Lower leg skin (tissue), 4 donors: ENCODE measurements at regions not wholly inside any gene's neighbourhood (a gene's known extent, or its start where the extent isn't known, plus 50 kb on each side); places are given as distances from the start of the nearest gene placed in this dataset.

Experiments
- DNase-seq, 2 donors: peaks; one replicate each; pipeline ENCODE4 v3.0.0-alpha.2; 2019; ENCODE audit warnings: low spot score in 2 of 2
- H3K4me3 ChIP-seq: fragments of 200-600 bp; sonication (generic); 2 replicates; pipeline ENCODE4 v1.5.1; 2017; ENCODE audit warnings: mild to moderate bottlenecking, low read depth; ENCODE audit not compliant: poor library complexity, severe bottlenecking
- CTCF ChIP-seq, 3 donors: fragments of 450-650 bp; IDR thresholded peaks; one replicate each; pipeline ENCODE4 v1.5.1; 2016; ENCODE audit warnings: antibody characterized with exemption in 3 of 3, mild to moderate bottlenecking in 3 of 3, moderate library complexity in 2 of 3
- POLR2A ChIP-seq, 2 donors: fragments of 450-650 bp; IDR thresholded peaks; one replicate each; pipeline ENCODE4 v1.6.1; 2016 to 2017; ENCODE audit warnings: antibody characterized with exemption in 2 of 2, mild to moderate bottlenecking in 1 of 2, moderate library complexity in 1 of 2
- WGBS, 2 donors: methylation state at CpG; one replicate each; pipeline ENCODE4 v1.1.5; 2018; 5-methylcytosine and 5-hydroxymethylcytosine counted together
- intact Hi-C: fragments of 100-400 bp; cut with DNase I; formaldehyde crosslinking; loops from one replicate; pipeline ENCODE4 v1.15.0; 2023; ENCODE audit warnings: low total_unique reads

GRCh38 chr7:69232445-69233376 lies 365.6 kb upstream of the AUTS2 start:
- intact Hi-C loops, result no loop called here
- H3K4me3 ChIP-seq, result no peak overlapping the region
- peak in 1 of 2 donors; percentile 36 for DNase-seq
- WGBS, 2 donors, result 41 to 49% methylated on average over 21 of the region's 21 CpGs
- TF ChIP-seq CTCF (IDR thresholded peaks at IDR 0.05) (no peak), POLR2A (IDR thresholded peaks at IDR 0.05) (no peak)

- no peak for TF ChIP-seq POLR2A (IDR thresholded peaks at IDR 0.05)
- TF ChIP-seq CTCF (IDR thresholded peaks at IDR 0.05), result no peak
- 63 to 69% methylated on average over 8 of the region's 8 CpGs for WGBS, 2 donors
- intact Hi-C loops, result no loop called here
- no peak overlapping the region for H3K4me3 ChIP-seq
- no peak for DNase-seq
Observed at GRCh38 chr7:69237541-69237940, 360.7 kb upstream of the AUTS2 start.

- intact Hi-C loops, result no loop called here
- no peak for DNase-seq
- WGBS, 2 donors, result 63 to 77% methylated on average over 1 of the region's 1 CpG
- TF ChIP-seq CTCF (IDR thresholded peaks at IDR 0.05) (no peak), POLR2A (IDR thresholded peaks at IDR 0.05) (no peak)
- no peak overlapping the region for H3K4me3 ChIP-seq
Observed at GRCh38 chr7:69243016-69243415, 355.3 kb upstream of the AUTS2 start.

GRCh38 chr7:69244701-69245100 lies 353.6 kb upstream of the AUTS2 start:
- intact Hi-C loops, result no loop called here
- TF ChIP-seq CTCF (IDR thresholded peaks at IDR 0.05), result no peak
- TF ChIP-seq POLR2A (IDR thresholded peaks at IDR 0.05), result no peak
- no peak overlapping the region for H3K4me3 ChIP-seq
- no peak for DNase-seq
- 84 to 92% methylated on average over 2 of the region's 2 CpGs for WGBS, 2 donors

GRCh38 chr7:69245646-69246045 lies 352.6 kb upstream of the AUTS2 start:
- no peak overlapping the region for H3K4me3 ChIP-seq
- TF ChIP-seq POLR2A (IDR thresholded peaks at IDR 0.05), result no peak
- TF ChIP-seq CTCF (IDR thresholded peaks at IDR 0.05), result no peak
- DNase-seq, result no peak
- intact Hi-C loops, result no loop called here
- WGBS, 2 donors, result 63 to 80% methylated on average over 2 of the region's 2 CpGs
